Fibroblast of skin of scalp (primary cell): ENCODE measurements at regions not wholly inside any gene's neighbourhood (a gene's known extent, or its start where the extent isn't known, plus 50 kb on each side); places are given as distances from the start of the nearest gene placed in this dataset.
A peak's percentile ranks its signal among the peaks of the same experiment; 100 is the strongest.
"Not testable (repeated sequence)": the region's sequence is repeated elsewhere in the genome, so short reads cannot be mapped to it uniquely, and the experiment has no call there.

ENCODE experiments used
- DNase-seq: peaks from one replicate; pipeline ENCODE4 v3.0.0-alpha.2; 2013

DNA sequence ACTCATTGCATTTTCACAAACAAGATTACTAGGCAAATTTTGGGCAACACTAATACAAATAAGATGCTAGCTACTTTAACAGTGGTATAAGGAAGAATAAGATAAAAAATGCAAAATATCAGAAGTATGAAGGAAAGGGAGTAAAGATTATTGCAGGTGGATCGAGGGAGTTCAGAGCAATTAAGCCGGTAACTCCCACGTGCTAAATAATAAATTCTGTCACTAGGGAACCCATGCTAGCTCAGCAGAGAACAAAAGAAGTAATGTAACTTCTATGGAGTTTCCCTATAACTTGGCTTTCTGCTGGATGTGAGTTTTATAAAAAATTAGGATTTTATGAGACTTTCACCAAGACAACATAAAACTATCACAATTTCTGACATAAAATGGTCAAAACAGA, 470.5 kb upstream of the RGS18 start:
- no peak for DNase-seq

DNA sequence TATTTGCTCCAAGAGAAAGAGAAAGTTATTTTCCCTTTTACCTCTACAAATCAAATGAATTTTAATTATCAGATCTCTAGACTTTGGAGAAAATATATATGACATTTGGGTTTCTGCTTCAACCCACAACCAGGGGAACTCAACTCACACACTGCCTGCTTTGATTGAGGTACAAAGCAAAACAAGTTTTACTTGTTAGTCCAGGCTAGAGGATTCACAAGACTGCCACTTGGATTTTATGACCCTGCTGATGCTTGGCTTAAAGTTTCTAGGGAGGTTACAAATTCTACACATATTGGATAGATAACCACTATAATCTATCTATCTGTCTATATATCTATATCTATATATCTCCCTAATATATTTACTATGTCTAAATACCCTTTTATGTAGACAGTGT, 467.3 kb upstream of the RGS18 start:
- DNase-seq: no peak

DNA sequence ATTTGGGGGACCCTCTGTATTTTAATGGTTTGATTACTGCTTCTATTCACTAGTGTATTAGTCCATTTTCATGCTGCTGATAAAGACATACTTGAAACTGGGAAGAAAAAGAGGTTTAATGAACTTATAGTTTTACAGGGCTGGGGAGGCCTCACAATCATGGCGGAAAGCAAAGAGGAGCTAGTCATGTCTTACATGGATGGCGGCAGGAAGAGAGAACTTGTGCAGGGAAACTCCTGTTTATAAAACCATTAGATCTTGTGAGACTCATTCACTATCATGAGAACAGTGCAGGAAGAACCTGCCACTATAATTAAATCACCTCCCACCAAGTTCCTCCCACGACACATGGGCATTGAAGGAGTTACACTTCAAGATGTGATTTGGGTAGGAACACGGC, 464.5 kb upstream of the RGS18 start:
- DNase-seq: no peak

DNA sequence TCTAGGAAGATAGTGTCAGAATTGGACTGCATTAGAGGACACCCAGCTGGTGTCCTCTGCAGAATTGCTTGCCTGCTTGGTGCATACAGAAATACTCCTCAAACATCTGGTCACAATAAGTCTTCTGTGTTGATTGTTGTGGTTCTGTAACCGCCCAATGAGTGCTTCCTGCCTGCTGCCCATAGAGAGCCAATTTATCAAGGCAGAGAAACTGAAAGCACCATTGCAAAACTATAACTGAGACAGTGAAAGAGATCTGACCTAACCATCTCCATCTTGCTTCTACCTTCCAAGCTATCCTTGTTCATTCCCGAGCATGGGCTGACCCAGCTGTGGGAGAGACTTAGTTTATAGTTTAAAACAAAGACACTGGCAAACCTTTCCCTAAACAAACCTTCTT, 462.4 kb upstream of the RGS18 start:
- DNase-seq: peak; percentile 36

DNA sequence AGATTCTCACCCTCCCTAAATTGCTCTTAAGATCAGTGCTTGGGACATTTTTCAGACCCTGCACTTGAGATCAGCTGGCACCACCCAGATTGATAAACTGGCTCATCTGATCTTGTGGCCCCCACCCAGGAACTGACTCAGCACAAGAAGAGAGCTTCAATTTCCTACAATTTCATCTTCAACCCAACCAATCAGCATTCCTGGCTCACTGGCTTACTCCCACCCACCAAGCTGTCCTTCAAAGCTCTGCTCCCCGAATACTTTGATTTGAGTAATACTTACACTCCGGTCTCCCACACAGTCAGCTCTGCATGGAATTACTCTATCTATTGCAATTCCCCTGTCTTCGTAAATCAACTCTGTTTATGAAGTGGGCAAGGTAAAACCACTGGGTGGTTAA, 461.9 kb upstream of the RGS18 start:
- no peak for DNase-seq

DNA sequence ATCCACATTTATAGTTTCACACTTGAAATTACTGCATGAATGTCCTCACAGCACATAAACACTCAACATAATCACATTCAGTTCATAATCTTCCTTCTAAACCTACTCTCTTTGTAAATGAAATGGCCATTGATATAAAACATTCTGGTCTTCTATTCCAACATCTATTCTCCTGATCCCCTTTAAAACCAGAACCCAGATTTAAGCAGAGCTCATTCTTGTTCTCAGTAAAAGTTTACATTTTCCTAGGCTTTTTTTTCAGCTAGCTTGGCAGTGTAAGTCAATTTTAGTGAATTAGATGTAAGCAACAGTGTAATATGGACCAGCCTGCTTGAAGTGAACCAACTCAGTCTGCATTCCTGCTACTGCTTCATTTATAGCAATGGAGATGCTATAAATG, 460.7 kb upstream of the RGS18 start:
- DNase-seq: no peak

DNA sequence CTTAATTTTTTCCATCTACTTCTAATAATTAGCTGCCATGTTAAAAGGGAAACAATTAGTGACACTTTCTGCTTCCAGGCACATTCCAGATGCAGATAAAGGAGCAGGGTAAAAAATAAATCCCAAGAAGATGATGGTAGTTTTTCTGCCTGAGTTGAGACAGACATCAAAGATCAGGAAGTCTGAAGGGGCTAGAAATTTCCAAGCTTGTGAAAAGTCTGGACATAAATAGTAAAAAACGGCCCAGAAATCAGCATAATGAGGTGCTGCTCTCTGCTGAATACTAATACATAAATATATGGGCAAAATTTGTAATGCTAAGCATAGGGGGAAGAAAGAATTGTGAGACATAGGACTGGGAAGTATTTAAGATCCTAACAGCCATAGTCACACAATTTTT, 460.0 kb upstream of the RGS18 start:
- DNase-seq: no peak

DNA sequence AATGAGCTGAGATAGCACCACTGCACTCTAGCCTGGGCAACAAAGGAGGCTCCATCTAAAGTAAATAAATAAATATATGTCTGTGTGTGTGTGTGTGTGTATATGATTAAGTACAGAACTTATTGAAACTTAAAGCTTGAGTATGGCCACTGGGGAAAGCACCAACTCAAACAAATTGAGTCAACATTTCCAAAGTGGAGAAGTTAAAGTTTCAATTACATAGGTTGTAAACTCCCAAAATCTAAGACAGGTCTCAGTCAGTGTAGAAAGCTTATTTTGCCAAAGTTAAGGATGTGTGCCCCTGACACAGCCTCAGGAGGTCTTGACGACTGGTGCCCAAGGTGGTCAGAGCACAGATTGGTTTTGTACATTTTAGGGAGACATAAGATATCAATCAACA, 458.9 kb upstream of the RGS18 start:
- no peak for DNase-seq

DNA sequence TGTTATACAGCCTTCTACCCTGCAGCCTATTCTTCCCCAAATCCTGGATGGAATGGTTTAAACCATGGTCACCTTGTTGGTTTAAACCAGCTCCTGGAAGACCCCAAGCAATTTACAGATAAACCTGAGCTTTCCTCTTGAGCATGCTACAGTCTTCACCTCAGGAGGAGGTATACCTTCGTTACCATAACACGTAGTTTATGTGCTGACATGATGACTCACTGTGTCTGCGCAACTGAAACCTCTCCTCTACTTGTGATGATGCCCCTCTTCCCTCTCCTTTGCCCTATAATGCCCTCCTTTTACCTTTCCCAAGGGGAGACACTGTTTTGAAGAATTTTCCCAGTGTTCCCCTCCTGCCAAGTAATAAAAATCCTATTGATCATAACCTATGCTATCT, 457.3 kb upstream of the RGS18 start:
- no peak for DNase-seq

DNA sequence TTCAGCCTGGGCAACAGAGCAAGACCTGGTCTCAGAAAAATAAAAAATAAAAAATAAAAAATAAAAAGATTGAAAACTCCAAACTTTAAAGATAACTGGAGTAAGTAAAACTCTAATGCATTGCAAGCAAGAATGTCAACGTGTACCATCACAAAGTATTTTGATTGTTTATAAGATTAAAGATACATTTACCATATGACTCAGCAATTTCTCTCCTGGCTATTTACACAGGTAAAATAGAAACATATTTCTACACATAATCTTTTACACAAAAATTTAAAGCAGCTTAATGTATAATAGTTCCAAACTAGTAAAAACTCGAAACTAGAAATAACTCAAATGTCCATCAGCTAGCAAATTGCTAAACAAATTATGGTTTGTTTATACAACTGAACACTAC, 456.1 kb upstream of the RGS18 start:
- DNase-seq: no peak

DNA sequence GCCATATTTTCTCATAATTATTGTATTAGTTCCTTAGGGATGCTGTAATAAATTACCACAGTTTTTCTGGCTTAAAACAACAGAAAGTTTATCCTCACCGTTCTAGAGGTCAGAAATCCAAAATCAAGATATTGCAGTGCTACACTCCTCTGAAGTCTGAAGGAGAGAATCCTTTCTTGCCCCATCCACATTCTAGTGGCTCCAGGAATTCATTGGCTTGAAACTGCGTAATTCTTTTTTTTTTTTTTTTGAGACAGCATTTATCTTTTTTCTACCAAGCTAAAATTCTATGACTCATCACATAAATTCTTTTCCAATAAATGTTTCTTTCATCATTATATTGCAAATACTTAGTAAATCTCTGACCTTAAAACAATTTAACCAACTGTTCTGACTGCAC, 451.0 kb upstream of the RGS18 start:
- peak; percentile 38 for DNase-seq

DNA sequence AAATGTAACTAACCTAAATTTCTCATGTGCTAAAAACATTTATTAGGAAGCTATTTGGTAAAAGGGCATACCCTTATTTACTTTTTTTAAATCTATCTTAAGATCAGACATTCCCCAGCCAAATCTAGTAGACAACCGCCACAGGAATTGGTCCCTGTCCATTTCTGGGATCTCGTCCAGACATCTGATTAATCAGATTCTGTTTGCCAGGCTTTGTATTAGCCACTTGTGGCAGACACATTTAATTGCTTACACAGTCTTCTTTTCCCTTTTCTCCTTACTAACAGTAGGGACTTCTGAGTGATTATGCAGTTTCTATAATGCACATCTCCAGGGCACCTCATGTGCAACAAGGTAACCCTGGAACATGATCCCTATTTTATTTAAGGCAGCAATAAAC, 449.0 kb upstream of the RGS18 start:
- DNase-seq: peak; percentile 25

DNA sequence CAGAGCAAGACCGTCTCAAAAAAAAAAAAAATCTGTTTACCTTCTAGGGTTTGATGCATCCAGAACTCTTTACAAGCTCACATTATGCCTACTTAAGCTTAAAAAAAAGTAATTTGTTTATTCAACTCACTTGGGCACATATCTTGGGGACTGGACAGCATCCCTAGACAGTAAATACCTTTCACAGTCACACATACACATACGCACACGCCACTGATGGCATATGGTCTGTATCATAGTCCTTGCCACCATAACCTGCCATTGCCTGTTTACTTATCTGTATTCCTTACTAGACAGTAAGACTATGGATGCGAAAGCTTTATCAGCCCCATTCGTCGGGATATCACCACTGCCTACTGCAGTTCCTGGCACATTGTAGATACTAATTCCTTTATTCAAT, 446.3 kb upstream of the RGS18 start:
- DNase-seq: no peak

DNA sequence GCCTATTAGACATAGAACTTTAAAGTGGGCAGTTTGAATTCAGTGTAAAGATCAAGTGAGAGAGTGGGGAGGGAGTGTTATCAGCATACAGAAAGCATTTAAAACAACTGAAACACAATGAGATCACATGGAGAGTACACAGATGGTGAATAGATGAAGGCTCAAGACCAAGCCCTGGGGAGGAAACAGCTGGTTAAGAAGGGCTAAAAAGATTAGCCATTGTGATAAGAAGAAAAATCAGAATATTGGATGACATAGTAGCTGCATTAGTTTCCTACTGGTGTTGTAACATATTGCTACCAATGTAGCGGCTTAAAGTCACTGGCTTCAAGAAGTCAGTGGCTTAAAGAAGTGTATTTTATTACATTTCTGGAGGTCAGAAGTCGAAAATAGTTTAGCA, 443.4 kb upstream of the RGS18 start:
- no peak for DNase-seq

DNA sequence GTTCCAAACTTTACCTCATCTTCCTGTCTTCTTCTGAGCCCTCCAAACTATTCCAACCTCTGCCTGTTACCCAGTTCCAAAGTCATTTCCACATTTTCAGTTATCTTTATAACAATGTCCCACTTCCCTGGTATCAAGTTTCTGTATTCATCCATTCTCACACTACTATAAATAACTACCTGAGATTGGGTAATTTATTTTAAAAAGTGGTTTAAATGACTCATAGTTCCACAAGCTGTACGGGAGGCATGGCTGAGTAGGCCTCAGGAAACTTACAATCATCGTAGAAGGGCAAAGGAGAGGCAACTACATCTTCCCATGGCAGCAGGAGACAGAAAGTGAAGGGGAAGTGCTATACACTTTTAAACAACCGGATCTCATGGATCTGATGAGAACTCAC, 428.5 kb upstream of the RGS18 start:
- no peak for DNase-seq

DNA sequence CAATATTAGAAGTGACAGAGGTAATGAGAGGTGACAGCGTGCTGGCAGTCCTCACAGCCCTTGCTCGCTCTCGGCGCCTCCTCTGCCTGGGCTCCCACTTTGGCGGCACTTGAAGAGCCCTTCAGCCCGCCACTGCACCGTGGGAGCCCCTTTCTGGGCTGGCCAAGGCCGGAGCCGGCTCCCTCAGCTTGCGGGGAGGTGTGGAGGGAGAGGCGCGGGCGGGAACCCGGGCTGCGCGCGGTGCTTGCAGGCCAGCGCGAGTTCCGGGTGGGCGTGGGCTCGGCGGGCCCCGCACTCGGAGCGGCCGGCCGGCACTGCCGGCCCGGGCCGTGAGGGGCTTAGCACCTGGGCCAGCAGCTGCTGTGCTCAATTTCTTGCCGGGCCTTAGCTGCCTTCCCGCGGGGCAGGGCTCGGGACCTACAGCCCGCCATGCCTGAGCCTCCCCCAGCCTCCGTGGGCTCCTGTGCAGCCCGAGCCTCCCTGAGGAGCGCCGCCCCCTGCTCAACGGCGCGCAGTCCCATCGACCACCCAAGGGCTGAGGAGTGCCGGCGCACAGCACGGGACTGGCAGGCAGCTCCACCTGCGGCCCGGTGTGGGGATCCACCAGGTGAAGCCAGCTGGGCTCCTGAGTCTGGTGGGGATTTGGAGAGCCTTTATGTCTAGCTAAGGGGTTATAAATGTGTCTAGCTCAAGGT, 426.5 kb upstream of the RGS18 start:
- DNase-seq: not testable (repeated sequence)

DNA sequence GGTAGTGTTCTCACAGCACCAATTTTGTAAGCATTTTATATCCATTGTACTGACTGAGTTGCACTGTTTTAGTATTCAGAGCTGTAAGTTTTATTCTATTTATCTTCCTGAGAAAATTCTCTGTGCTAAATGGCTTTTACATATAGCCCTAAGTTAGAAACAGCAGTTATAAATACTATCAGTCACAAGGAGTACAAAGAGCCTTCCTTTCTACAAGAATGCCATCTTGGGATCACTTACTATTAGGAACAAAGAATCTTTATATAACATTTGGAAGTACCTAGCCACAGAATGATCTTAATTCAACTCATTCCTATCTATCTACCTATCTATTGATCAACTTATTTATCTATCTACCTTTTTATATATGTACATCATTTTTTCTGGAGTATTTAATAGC, 423.9 kb upstream of the RGS18 start:
- no peak for DNase-seq

DNA sequence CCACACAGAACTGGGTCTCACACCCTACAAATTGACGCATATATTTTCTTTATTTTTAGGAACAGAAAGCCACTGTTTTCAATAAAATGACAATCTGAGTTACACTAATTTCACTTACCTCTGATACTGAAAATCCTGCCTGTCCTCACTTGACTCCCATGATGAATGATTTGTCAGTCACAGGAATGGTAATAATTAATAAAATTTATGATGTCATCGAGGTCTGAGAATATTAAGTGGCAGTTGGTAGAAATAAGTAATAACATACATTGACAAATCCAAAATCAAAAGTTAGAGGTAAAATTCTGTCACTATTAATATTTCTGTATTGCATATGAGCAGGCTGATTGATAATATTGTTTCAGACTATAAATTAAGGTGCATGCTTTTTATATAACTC, 418.7 kb upstream of the RGS18 start:
- DNase-seq: no peak

DNA sequence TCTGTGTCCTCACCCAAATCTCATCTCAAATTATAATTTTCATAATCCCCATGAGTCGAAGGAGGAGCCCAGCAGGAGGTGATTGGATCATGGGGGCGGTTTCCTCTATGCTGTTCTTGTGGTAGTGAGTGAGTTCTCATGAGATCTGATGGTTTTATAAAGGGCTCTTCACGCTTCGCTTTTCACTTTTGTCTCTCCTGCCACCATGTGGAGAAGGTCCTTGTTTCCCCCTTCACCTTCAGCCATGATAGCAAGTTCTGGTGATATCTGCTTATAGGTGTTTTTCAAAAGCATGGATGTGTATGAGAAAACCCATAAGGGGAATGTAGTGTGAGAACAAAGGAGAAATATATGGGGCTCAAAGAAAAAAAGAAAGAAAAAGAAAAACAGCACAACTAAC, 405.9 kb upstream of the RGS18 start:
- peak; percentile 6 for DNase-seq

DNA sequence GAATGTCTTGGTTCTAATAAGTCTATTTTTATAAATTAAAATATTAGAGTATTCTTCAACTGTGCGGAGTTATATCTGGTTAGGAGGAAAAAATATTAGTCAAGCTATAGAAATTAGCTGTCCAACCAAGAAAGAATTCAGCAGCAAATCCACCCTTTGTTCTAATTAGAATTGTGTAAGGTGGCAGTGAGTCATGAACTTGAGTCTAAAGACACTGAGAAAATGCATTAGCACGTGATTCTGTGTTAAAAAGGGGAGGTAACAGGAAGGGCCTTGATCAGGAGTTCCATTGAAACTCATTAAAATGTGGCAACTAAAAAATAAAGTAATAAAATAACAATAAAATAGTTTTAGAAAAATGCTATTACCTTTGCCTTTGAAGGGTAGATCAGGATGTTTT, 398.2 kb upstream of the RGS18 start:
- DNase-seq: no peak

DNA sequence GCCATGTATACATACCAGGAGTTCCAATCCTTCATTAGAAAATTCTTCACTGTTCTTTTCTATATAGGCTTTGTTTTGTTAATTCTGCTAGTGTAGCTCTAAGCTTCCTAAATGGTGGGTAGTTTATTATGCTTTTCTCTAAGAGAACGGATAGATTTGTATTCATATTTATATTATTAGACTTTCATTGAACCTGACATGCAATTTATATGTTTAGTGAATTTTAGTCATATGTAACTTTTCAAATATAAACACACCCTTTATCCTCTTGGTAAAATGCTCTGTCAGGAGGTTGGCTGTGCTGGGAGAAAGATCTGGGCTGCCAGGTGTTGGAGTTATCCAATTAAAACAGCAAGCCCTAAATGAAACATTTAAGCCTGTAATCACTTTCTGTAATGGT, 369.7 kb upstream of the RGS18 start:
- DNase-seq: no peak

DNA sequence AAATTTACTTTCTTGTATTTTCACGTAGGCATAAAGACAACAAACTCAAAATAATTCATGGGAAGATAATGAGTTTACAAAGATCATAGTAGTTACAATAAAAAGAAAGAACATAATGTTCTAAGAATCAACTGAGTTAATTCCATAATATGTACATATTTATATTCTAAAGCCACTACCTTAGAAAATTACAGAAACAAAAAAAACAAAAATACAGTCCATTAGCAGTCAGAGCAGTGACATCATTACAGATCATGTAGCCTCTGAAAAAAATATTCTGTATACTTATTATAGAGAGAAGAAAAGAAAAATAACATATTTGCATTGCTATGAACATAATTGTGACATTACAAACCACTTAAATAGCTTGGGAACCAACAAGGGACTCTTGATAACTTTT, 360.1 kb upstream of the RGS18 start:
- DNase-seq: no peak

DNA sequence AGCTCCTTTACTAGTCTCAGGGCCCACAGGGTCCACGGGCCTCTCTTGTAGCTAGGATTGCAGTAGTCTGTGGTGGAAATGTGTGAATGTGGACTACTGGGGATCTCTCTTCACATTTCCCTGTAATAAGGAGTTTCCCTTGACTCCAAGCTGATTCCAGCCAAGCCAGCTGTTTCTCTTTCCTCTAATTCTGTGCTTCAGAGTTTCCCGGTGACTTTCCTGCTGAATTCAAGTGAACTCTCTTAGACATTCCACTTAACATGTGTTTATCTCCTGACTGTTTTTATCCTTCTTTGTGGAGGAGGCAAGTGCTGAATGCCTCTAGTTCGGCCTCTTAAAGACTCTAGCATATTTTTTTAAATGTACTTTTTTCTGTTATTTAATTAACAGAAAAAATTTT, 354.0 kb upstream of the RGS18 start:
- DNase-seq: no peak

DNA sequence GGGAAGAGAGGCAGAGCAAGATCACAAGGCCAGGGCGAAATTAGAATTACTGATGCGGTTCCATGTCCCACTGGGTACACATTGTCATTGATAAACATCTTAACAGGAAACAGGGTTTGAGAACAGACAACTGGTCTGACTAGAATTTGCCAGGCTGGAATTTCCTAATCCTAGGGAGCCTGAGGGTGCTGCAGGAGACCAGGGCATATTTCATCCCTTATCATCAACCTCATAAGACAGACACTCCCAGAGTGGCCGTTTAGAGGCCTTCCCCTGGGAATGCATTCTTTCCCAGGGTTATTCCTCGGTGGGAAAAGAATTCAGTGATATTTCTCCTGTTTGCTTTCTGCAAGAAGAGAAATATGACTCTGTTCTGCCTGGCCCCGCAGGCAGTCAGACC, 344.7 kb upstream of the RGS18 start:
- not testable (repeated sequence) for DNase-seq

DNA sequence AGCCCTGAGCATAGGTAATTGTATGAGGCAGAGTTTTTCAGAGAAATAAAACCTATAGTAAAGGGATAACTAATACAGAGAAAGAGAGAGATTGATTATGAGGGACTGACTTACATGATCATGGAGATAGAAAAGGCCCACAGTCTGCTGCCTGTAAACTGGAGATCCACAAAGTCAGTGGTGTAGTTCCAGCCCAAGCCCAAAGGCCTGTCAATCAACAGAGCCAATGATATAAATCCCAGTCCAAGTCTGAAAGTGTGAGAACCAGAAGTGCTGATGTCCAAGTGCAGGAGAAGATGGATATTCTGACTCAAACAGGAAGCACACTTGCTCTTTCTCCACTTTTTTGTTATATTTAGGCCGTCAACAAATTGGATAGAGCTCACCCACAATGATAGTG, 340.1 kb upstream of the RGS18 start:
- DNase-seq: no peak

DNA sequence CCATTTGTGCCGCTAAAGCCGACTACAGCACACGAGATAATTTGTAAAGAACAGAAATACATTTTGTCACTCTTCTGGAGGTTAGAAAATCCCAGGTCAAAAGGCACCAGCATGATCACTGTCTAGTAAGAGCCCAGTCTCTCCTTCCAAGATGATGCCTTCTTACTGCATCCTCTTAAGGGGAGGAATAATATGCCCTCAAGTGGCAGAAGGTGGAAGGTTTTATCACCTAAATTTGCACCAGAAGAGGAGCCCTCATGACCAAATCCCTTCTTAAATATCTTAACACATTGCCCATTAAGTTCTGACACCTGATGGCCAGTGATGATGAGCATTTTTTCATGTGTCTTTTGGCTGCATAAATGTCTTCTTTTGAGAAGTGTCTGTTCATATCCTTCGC, 326.7 kb upstream of the RGS18 start:
- peak; percentile 5 for DNase-seq
